Esophagus muscularis mucosa (tissue), 3 donors: ENCODE measurements at regions not wholly inside any gene's neighbourhood (a gene's known extent, or its start where the extent isn't known, plus 50 kb on each side); places are given as distances from the start of the nearest gene placed in this dataset.

Experiments used
- POLR2A ChIP-seq: fragments of 450-650 bp; IDR thresholded peaks from one replicate; pipeline ENCODE4 v1.6.1; 2017; ENCODE audit warnings: antibody characterized with exemption, moderate library complexity, mild to moderate bottlenecking, low read depth
- POLR2AphosphoS5 ChIP-seq, 2 donors: sonication (generic); formaldehyde crosslinking; IDR thresholded peaks; one replicate each; pipeline ENCODE4 v1.6.1; 2017; ENCODE audit warnings: antibody characterized with exemption in 2 of 2
- TF ChIP-seq, protein P1 (sequence below), 3 experiments: fragments of 200-600 bp in 2 of 3; fragments of 450-650 bp in 1 of 3; sonication (generic) in 2 of 3; IDR thresholded peaks; one replicate each; pipeline ENCODE4 v1.5.1; 2017 to 2019; ENCODE audit warnings: antibody characterized with exemption in 3 of 3, mild to moderate bottlenecking in 2 of 3, moderate library complexity in 1 of 3

DNA sequence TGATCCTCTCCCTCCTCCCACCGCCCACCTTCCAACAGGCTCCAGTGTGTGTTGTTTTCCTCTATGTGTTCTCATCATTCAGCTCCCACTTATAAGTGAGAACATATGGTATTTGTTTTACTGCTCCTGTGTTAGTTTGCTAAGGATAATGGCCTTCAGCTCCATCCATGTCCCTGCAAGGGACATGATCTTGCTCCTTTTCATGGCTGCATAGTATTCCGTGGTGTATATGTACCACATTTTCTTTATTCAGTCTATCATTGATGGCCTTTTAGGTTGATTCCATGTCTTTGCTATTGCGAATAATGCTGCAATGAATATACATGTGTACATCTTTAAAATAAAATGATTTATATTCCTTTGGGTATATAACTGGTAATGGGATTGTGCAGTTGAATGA, 80.2 kb upstream of the C5orf63 start:
- TF ChIP-seq, protein P1, sequence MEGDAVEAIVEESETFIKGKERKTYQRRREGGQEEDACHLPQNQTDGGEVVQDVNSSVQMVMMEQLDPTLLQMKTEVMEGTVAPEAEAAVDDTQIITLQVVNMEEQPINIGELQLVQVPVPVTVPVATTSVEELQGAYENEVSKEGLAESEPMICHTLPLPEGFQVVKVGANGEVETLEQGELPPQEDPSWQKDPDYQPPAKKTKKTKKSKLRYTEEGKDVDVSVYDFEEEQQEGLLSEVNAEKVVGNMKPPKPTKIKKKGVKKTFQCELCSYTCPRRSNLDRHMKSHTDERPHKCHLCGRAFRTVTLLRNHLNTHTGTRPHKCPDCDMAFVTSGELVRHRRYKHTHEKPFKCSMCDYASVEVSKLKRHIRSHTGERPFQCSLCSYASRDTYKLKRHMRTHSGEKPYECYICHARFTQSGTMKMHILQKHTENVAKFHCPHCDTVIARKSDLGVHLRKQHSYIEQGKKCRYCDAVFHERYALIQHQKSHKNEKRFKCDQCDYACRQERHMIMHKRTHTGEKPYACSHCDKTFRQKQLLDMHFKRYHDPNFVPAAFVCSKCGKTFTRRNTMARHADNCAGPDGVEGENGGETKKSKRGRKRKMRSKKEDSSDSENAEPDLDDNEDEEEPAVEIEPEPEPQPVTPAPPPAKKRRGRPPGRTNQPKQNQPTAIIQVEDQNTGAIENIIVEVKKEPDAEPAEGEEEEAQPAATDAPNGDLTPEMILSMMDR (IDR thresholded peaks at IDR 0.05), result no peak
- TF ChIP-seq POLR2A (no peak), POLR2AphosphoS5 (IDR thresholded peaks at IDR 0.05) (no peak)
